ENCODE measurements at regions not wholly inside any gene's neighbourhood (a gene's known extent, or its start where the extent isn't known, plus 50 kb on each side); places are given as distances from the start of the nearest gene placed in this dataset.

GRCh38 chr2:223404616-223405015, 197.5 kb downstream of the SCG2 start:
- H3K27ac ChIP-seq (ENCODE audit: control insufficient read depth, insufficient read depth, low read length) = no peak overlapping the region
- H3K27me3 ChIP-seq (ENCODE audit: control insufficient read depth, extremely low read depth, insufficient read depth, low read length) = no peaks in the 10 kb centered on the region
- DNase-seq (ENCODE audit: low read depth, low spot score) (no peak), FAIRE-seq (no peak)
- no peaks in the 10 kb centered on the region for H3K79me2 ChIP-seq (ENCODE audit: control insufficient read depth, insufficient read depth, low read length)
- no peak overlapping the region for H3K4me3 ChIP-seq (ENCODE audit: control insufficient read depth in 2 of 3, extremely low read depth in 1 of 3, insufficient read depth in 2 of 3, low read depth in 1 of 3, low read length in 3 of 3)
- H3K4me1 ChIP-seq (ENCODE audit: control insufficient read depth, extremely low read depth, insufficient read depth, low read length) = peaks cover 2% of the 10 kb centered on the region
- no peak for TF ChIP-seq EZH2 (IDR thresholded peaks at IDR 0.05; ENCODE audit: low read length)
- no peak for TF ChIP-seq CTCF (optimal IDR thresholded peaks at IDR 0.05 in 1 of 3, IDR thresholded peaks at IDR 0.05 in 1 of 3, conservative IDR thresholded peaks at IDR 0.05 in 1 of 3; ENCODE audit: extremely low read depth in 1 of 3, insufficient read depth in 2 of 3, low read length in 3 of 3)
- no peaks in the 10 kb centered on the region for H3K9me1 ChIP-seq (ENCODE audit: control insufficient read depth, extremely low read depth, insufficient read depth, low read length)
- no peak overlapping the region for H3K9ac ChIP-seq (ENCODE audit: control insufficient read depth, extremely low read depth, insufficient read depth, low read length)
- no peak overlapping the region for H3K4me2 ChIP-seq (ENCODE audit: control insufficient read depth, extremely low read depth, insufficient read depth, low read depth, low read length)
- H4K20me1 ChIP-seq (ENCODE audit: control insufficient read depth, extremely low read depth, insufficient read depth, low read length) = no peaks in the 10 kb centered on the region
- no peaks in the 10 kb centered on the region for H3K36me3 ChIP-seq (ENCODE audit: control insufficient read depth in 2 of 2, extremely low read depth in 1 of 2, insufficient read depth in 2 of 2, low read length in 2 of 2)
- dilution Hi-C loops (cut with MboI; ENCODE audit: extremely low pct_ligation_motif_present, low sequenced_read_pairs) = no loop called here
- H2AFZ ChIP-seq (ENCODE audit: control insufficient read depth, low read length) = no peak overlapping the region
- no peaks in the 10 kb centered on the region for H3K9me3 ChIP-seq (ENCODE audit: control insufficient read depth, low read depth, low read length)

GRCh38 chr2:223414646-223415045, 187.5 kb downstream of the SCG2 start:
- Histone ChIP-seq H3K79me2 (ENCODE audit: control insufficient read depth, insufficient read depth, low read length) (no peaks in the 10 kb centered on the region), H3K4me2 (ENCODE audit: control insufficient read depth, extremely low read depth, insufficient read depth, low read depth, low read length) (no peak overlapping the region), H4K20me1 (ENCODE audit: control insufficient read depth, extremely low read depth, insufficient read depth, low read length) (no peaks in the 10 kb centered on the region), H3K9ac (ENCODE audit: control insufficient read depth, extremely low read depth, insufficient read depth, low read length) (no peak overlapping the region), H3K27ac (ENCODE audit: control insufficient read depth, insufficient read depth, low read length) (no peak overlapping the region), H2AFZ (ENCODE audit: control insufficient read depth, low read length) (no peak overlapping the region), H3K27me3 (ENCODE audit: control insufficient read depth, extremely low read depth, insufficient read depth, low read length) (no peaks in the 10 kb centered on the region), H3K9me3 (ENCODE audit: control insufficient read depth, low read depth, low read length) (no peaks in the 10 kb centered on the region), H3K4me3 (ENCODE audit: control insufficient read depth in 2 of 3, extremely low read depth in 1 of 3, insufficient read depth in 2 of 3, low read depth in 1 of 3, low read length in 3 of 3) (no peak overlapping the region), H3K36me3 (ENCODE audit: control insufficient read depth in 2 of 2, extremely low read depth in 1 of 2, insufficient read depth in 2 of 2, low read length in 2 of 2) (no peaks in the 10 kb centered on the region), H3K4me1 (ENCODE audit: control insufficient read depth, extremely low read depth, insufficient read depth, low read length) (peaks cover 7% of the 10 kb centered on the region), H3K9me1 (ENCODE audit: control insufficient read depth, extremely low read depth, insufficient read depth, low read length) (no peaks in the 10 kb centered on the region)
- FAIRE-seq (no peak), DNase-seq (ENCODE audit: low read depth, low spot score) (no peak)
- no peak for TF ChIP-seq EZH2 (IDR thresholded peaks at IDR 0.05; ENCODE audit: low read length)
- no peak for TF ChIP-seq CTCF (optimal IDR thresholded peaks at IDR 0.05 in 1 of 3, IDR thresholded peaks at IDR 0.05 in 1 of 3, conservative IDR thresholded peaks at IDR 0.05 in 1 of 3; ENCODE audit: extremely low read depth in 1 of 3, insufficient read depth in 2 of 3, low read length in 3 of 3)
- dilution Hi-C loops (cut with MboI; ENCODE audit: extremely low pct_ligation_motif_present, low sequenced_read_pairs) = no loop called here

Data from keratinocyte (primary cell).